NCI-H1092 treated with DMSO at 0.1 percent for 48 hours (cell line): ENCODE measurements at regions not wholly inside any gene's neighbourhood (a gene's known extent, or its start where the extent isn't known, plus 50 kb on each side); places are given as distances from the start of the nearest gene placed in this dataset.

Experiments used
- DNase-seq: peaks from one replicate; lab custom pipeline; 2025; lab: John Stamatoyannopoulos, UW

- DNase-seq, result no peak
These were observed 50.6 kb upstream of the GNAO1 start for GRCh38 chr16:56140645-56141044.

- DNase-seq, result no peak
These were observed 54.0 kb upstream of the GNAO1 start for GRCh38 chr16:56137269-56137668.

- DNase-seq, result no peak
These were observed 55.0 kb upstream of the GNAO1 start for GRCh38 chr16:56136256-56136655.

GRCh38 chr16:56134790-56135189, 56.5 kb upstream of the GNAO1 start:
- DNase-seq, result no peak

- no peak for DNase-seq
These were observed 65.4 kb upstream of the GNAO1 start for GRCh38 chr16:56125922-56126321.

GRCh38 chr16:56122251-56122650, 69.0 kb upstream of the GNAO1 start:
- DNase-seq, result no peak

GRCh38 chr16:56121156-56121500, 70.2 kb upstream of the GNAO1 start:
- DNase-seq, result no peak

GRCh38 chr16:56120447-56121155, 70.7 kb upstream of the GNAO1 start:
- no peak for DNase-seq

- no peak for DNase-seq
These were observed 72.2 kb upstream of the GNAO1 start for GRCh38 chr16:56119133-56119532.

GRCh38 chr16:56116577-56116964, 74.7 kb upstream of the GNAO1 start:
- no peak for DNase-seq

GRCh38 chr16:56115817-56116576, 75.3 kb upstream of the GNAO1 start:
- DNase-seq, result no peak

- no peak for DNase-seq
These were observed 78.1 kb upstream of the GNAO1 start for GRCh38 chr16:56113223-56113622.

GRCh38 chr16:56111100-56111499, 80.2 kb upstream of the GNAO1 start:
- no peak for DNase-seq

- no peak for DNase-seq
These were observed 81.3 kb upstream of the GNAO1 start for GRCh38 chr16:56109994-56110393.

GRCh38 chr16:56109205-56109604, 82.1 kb upstream of the GNAO1 start:
- DNase-seq, result no peak

- DNase-seq, result peak; percentile 58
These were observed 82.6 kb upstream of the GNAO1 start for GRCh38 chr16:56108724-56109123.

- peak; percentile 77 for DNase-seq
These were observed 83.2 kb upstream of the GNAO1 start for GRCh38 chr16:56108056-56108471.

- no peak for DNase-seq
These were observed 84.8 kb upstream of the GNAO1 start for GRCh38 chr16:56106527-56106926.

GRCh38 chr16:56102906-56103305, 88.4 kb upstream of the GNAO1 start:
- DNase-seq, result peak; percentile 18

- DNase-seq, result peak; percentile 94
These were observed 89.1 kb upstream of the GNAO1 start for GRCh38 chr16:56102183-56102686.

- peak; percentile 42 for DNase-seq
These were observed 89.8 kb upstream of the GNAO1 start for GRCh38 chr16:56101480-56101879.

- no peak for DNase-seq
These were observed 94.0 kb upstream of the GNAO1 start for GRCh38 chr16:56097306-56097705.

GRCh38 chr16:56094231-56094630, 97.1 kb upstream of the GNAO1 start:
- no peak for DNase-seq

- DNase-seq, result no peak
These were observed 98.2 kb upstream of the GNAO1 start for GRCh38 chr16:56093055-56093454.
